Mucosa of descending colon (tissue), 3 donors: ENCODE measurements at regions not wholly inside any gene's neighbourhood (a gene's known extent, or its start where the extent isn't known, plus 50 kb on each side); places are given as distances from the start of the nearest gene placed in this dataset.

Experiments
- ATAC-seq: fragments of 200-7000 bp; cut with Tn5 transposase; one replicate; pipeline ENCODE4 v1.9.1; 2020; ENCODE audit warnings: mild to moderate bottlenecking, moderate library complexity
- DNase-seq, 3 donors: peaks; one replicate each; pipeline ENCODE4 v3.0.0-alpha.2; 2020
- H3K36me3 ChIP-seq: fragments of 200-600 bp; one replicate; pipeline ENCODE4 v1.8.0; 2021; ENCODE audit warnings: low read depth, mild to moderate bottlenecking
- H3K4me1 ChIP-seq: fragments of 200-600 bp; one replicate; pipeline ENCODE4 v1.8.0; 2021; ENCODE audit warnings: low read depth, mild to moderate bottlenecking
- H3K4me3 ChIP-seq: fragments of 200-600 bp; one replicate; pipeline ENCODE4 v1.8.0; 2021; ENCODE audit warnings: mild to moderate bottlenecking
- H3K9me3 ChIP-seq: fragments of 200-600 bp; one replicate; pipeline ENCODE4 v1.8.0; 2021; ENCODE audit warnings: mild to moderate bottlenecking
- intact Hi-C, 2 donors: fragments of 100-400 bp; cut with DNase I in 1 of 2; cut with micrococcal nuclease in 1 of 2; formaldehyde crosslinking; loops; one replicate each; pipeline versions ENCODE4 v1.11.0 to v1.11.1; 2022; cut with DNase I, micrococcal nuclease
- TF ChIP-seq, protein P1 (sequence below): fragments of 200-600 bp; IDR thresholded peaks from one replicate; pipeline ENCODE4 v1.8.0; 2022; ENCODE audit warnings: antibody characterized with exemption, mild to moderate bottlenecking
- donor health status: DM: no; HTN: no; CAD: no; lungs with moderate emphysema.
- donor health status: DM: no; HTN: no; CAD: no.
- donor health status: DM: no; HTN: yes; CAD: no.

DNA sequence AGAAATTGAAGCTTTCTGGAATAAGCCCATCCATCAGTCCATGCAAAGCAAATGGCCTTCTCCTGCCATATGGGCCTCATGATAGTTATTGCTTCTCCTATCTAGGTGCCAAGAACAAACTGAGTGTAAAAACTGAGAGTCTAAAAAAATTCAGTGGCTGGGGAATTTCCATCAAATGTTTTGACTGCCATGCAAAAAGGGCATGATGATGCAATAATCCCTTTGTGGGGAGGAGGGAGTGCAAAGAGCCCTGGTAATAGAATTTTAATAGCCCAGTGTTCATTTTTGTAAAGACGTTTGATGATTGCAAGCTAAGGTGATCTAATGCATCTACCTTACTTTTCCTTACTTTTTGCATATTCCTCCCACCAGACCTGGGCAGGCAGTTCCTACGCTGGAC, 683.7 kb downstream of the EPM2A start:
- DNase-seq: no peak
- Histone ChIP-seq H3K36me3 (no peaks in the 10 kb centered on the region), H3K4me3 (no peak overlapping the region), H3K9me3 (no peaks in the 10 kb centered on the region), H3K4me1 (no peaks in the 10 kb centered on the region)
- TF ChIP-seq, protein P1, sequence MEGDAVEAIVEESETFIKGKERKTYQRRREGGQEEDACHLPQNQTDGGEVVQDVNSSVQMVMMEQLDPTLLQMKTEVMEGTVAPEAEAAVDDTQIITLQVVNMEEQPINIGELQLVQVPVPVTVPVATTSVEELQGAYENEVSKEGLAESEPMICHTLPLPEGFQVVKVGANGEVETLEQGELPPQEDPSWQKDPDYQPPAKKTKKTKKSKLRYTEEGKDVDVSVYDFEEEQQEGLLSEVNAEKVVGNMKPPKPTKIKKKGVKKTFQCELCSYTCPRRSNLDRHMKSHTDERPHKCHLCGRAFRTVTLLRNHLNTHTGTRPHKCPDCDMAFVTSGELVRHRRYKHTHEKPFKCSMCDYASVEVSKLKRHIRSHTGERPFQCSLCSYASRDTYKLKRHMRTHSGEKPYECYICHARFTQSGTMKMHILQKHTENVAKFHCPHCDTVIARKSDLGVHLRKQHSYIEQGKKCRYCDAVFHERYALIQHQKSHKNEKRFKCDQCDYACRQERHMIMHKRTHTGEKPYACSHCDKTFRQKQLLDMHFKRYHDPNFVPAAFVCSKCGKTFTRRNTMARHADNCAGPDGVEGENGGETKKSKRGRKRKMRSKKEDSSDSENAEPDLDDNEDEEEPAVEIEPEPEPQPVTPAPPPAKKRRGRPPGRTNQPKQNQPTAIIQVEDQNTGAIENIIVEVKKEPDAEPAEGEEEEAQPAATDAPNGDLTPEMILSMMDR: no peak
- no peak for ATAC-seq
- intact Hi-C loops: no loop called here

- H3K4me1 ChIP-seq: no peaks in the 10 kb centered on the region
- H3K9me3 ChIP-seq: no peaks in the 10 kb centered on the region
- no peak overlapping the region for H3K4me3 ChIP-seq
- DNase-seq: no peak
- intact Hi-C loops: no loop called here
- TF ChIP-seq, protein P1: no peak
- no peak for ATAC-seq
- no peaks in the 10 kb centered on the region for H3K36me3 ChIP-seq
Measured at GRCh38 chr6:145055567-145055966, 679.8 kb downstream of the EPM2A start.

DNA sequence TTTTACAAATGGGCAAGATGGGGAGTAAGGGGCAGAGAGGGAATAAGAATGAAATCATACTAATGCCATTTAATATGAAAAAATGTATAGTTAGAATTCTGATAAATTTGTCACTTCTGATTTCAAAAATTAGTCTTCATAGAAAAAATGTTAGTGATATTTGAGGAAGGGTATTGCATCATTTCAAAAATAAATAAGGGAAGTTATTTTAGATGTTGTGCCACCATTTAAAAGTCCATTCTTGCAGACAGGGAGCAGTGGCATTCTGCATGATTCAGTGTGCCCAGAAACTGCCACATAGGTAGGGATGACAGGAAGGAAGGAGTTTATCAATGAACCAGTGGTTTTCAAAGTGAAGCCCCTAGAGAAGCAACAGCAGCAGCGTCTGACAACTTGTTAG, 674.6 kb downstream of the EPM2A start:
- H3K36me3 ChIP-seq: no peaks in the 10 kb centered on the region
- H3K9me3 ChIP-seq: no peaks in the 10 kb centered on the region
- TF ChIP-seq, protein P1: no peak
- no peak for DNase-seq
- no peak for ATAC-seq
- intact Hi-C loops: no loop called here
- no peaks in the 10 kb centered on the region for H3K4me1 ChIP-seq
- H3K4me3 ChIP-seq: no peak overlapping the region

- TF ChIP-seq, protein P1: no peak
Measured at GRCh38 chr6:145063091-145063490, 672.2 kb downstream of the EPM2A start.

GRCh38 chr6:145067430-145067829, 667.9 kb downstream of the EPM2A start:
- no peak overlapping the region for H3K4me3 ChIP-seq
- TF ChIP-seq, protein P1: no peak
- no peak for DNase-seq
- intact Hi-C loops: no loop called here
- no peak for ATAC-seq
- no peaks in the 10 kb centered on the region for H3K4me1 ChIP-seq
- no peaks in the 10 kb centered on the region for H3K9me3 ChIP-seq
- no peaks in the 10 kb centered on the region for H3K36me3 ChIP-seq

More at GRCh38 chr6:145063091-145063490, 672.2 kb downstream of the EPM2A start:
- ATAC-seq (no peak), DNase-seq (no peak)
- no peak overlapping the region for H3K4me3 ChIP-seq
- H3K4me1 ChIP-seq: no peaks in the 10 kb centered on the region
- no peaks in the 10 kb centered on the region for H3K9me3 ChIP-seq
- intact Hi-C loops: no loop called here
- H3K36me3 ChIP-seq: no peaks in the 10 kb centered on the region

- H3K36me3 ChIP-seq: no peaks in the 10 kb centered on the region
- H3K9me3 ChIP-seq: no peaks in the 10 kb centered on the region
- no peaks in the 10 kb centered on the region for H3K4me1 ChIP-seq
- DNase-seq (no peak), ATAC-seq (no peak)
- TF ChIP-seq, protein P1: no peak
- intact Hi-C loops: no loop called here
- no peak overlapping the region for H3K4me3 ChIP-seq
Measured at GRCh38 chr6:145068577-145068976, 666.7 kb downstream of the EPM2A start.
